OCI-LY7 (cell line): ENCODE measurements at regions not wholly inside any gene's neighbourhood (a gene's known extent, or its start where the extent isn't known, plus 50 kb on each side); places are given as distances from the start of the nearest gene placed in this dataset.

Experiments used
- EZH2phosphoT487 ChIP-seq: fragments of 200-600 bp; sonication (generic); IDR thresholded peaks from 2 replicates; pipeline ENCODE4 v1.6.1; 2018; ENCODE audit warnings: low read depth, borderline replicate concordance, mild to moderate bottlenecking, mixed run types, antibody characterized with exemption, low read length, moderate library complexity, mixed read lengths
- TF ChIP-seq, protein P1 (sequence below): fragments of 200-600 bp; sonication (generic); conservative IDR thresholded peaks from 2 replicates; pipeline ENCODE4 v1.5.1; 2014; ENCODE audit warnings: mild to moderate bottlenecking, antibody characterized with exemption, low read length, moderate library complexity, mixed read lengths

DNA sequence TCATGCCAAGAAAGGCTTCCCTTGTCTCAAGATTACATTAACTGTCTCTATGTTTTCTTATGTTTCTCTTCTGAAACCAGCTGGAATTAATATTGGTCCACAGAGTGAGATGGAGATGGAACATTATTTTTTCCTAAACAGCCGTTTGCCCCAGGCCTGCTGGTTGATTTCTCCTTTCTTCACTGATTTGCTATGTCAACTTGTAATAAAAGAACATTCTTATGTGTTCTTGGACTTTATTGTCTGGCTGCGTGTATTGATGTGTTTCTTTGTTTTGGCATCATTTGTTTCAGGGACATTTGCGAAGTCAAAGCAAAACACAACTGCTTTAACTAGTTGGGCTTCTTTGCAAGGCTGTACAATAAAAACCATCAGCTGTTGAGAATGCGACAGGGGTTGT lies 168.5 kb downstream of the FAM43A start:
- TF ChIP-seq, protein P1, sequence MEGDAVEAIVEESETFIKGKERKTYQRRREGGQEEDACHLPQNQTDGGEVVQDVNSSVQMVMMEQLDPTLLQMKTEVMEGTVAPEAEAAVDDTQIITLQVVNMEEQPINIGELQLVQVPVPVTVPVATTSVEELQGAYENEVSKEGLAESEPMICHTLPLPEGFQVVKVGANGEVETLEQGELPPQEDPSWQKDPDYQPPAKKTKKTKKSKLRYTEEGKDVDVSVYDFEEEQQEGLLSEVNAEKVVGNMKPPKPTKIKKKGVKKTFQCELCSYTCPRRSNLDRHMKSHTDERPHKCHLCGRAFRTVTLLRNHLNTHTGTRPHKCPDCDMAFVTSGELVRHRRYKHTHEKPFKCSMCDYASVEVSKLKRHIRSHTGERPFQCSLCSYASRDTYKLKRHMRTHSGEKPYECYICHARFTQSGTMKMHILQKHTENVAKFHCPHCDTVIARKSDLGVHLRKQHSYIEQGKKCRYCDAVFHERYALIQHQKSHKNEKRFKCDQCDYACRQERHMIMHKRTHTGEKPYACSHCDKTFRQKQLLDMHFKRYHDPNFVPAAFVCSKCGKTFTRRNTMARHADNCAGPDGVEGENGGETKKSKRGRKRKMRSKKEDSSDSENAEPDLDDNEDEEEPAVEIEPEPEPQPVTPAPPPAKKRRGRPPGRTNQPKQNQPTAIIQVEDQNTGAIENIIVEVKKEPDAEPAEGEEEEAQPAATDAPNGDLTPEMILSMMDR, result no peak
- TF ChIP-seq EZH2phosphoT487, result no peak
